HuH-7.5 (cell line): ENCODE measurements at regions not wholly inside any gene's neighbourhood (a gene's known extent, or its start where the extent isn't known, plus 50 kb on each side); places are given as distances from the start of the nearest gene placed in this dataset.
"Not testable (repeated sequence)": the region's sequence is repeated elsewhere in the genome, so short reads cannot be mapped to it uniquely, and the experiment has no call there.

Experiments used
- DNase-seq: peaks from one replicate; pipeline ENCODE4 v3.0.0; 2011; ENCODE audit warnings: low spot score

DNA sequence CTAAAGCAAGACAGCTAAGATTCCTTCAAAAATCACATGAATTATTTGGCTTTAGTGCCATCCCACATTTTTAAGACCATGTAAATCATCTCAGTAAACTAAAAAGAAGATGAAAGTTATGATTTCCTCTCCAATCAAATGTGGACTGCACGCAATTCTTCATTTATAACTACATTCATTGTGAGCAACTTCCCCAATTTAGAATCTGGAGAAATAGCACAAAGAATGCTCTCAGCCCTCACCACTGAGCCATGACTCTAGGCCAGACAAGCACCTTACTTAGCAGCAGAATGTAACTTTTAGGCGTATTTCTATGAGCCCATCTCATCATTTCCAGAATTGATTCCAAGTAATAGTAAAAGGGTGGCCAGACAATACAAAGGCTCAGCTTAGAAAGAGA, 616.6 kb downstream of the TLE1 start:
- no peak for DNase-seq

DNA sequence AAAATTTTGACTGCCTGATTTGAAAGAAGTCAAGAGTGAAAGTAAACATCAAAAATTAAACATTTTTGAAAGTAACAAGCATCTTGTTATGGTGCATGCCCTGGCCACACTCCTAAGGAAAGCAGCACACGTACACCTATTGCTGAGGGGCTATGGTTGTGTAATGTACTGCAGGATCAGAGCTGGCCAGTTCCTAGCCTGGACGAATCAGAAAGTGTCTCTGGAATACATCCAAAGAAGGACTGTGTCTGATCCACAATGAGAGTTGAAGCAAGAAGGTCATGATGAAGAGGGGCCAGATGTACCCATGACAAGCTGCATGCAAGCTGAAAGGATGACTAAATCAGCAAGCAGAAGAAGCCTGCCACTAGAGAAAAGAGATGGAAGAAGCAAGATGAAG, 618.2 kb downstream of the TLE1 start:
- no peak for DNase-seq

DNA sequence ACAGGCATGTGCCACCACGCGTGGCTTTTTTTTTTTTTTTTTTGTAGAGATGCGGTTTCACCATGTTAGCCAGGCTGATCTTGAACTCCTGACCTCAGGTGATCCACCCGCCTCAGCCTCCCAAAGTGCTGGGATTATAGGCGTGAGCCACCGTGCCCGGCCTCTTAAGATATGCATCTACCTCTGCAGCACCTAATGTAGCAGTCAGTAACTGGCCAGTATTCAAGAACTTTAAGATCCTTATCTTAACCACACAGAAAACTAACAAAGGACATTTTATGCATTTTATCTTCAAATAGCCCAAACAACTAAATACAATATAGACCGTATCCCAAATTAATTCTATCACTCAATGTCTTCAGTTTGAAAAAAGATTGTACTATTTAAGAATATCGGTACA, 618.7 kb downstream of the TLE1 start:
- no peak for DNase-seq

DNA sequence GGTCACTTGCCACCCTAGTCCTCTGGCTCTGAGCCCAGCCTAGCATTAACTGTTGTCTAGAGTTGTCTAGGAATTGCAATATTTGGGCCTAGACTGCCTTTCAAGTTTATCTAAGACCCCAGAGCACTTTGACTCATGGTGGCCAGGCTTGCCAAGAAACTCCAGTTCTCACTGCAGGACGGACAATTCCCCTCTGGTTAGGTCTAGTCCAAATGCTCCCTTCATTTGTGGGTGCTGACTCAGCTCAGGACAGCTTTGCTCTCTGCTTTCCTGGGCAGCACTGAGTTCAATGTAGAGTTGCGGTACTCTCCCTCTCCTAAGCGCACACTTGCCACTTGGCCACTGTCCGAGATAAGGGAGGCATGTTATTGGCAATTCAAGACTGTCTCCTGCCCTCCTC, 619.4 kb downstream of the TLE1 start:
- DNase-seq, result no peak

DNA sequence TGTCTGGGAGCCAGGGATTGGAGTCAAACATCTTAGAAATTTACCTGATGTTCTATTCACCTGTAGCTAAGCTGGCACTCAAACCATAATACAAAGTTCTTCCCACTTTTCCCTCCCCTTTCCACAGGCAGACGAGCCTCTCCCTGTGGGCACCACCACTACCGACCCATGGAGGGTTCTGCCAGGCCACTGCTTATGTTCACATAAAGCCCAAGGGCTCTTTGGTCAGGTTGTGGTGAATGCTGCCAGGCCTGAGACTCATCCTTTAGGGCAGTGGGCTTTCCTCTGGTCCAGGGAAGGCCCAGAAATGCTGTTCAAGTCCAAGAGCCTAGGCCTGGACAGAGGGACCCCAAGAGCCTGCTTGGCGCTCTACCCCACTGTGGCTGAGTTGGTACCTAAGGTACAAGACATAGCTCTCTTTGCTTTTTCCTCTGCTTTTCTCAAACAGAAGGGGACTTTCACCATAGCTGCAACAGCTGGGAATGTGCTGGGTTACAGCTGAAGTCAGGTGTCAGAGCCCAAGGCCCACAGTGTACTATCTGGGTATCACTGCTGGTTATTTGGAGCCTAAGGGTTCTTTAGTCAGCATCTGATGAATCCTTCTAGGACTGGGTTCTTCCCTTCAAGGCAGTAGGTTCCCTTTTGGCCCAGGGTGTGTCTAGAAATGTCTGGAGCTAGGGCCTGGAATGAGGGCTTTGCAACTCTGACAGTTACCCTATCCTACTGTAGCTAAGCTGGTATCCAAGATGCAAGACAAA, 620.1 kb downstream of the TLE1 start:
- no peak for DNase-seq

DNA sequence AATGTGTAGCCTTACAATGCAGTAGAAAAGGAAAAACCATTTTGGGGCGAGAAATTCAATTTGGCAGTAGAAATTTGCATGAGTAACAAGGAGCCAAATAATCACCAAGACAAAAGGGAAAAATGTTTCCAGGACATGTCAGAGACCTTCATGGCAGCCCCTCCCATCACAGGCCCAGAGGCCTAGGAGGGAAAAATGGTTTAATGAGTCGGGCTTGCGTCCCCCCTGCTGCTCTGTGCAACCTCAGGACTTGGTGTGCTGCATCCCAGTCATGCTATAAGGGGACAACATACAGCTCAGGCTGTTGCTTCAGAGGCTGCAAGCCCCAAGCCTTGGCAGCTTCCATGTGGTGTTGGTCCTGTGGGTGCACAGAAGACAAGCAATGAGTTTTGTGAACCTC, 626.4 kb downstream of the TLE1 start:
- not testable (repeated sequence) for DNase-seq

DNA sequence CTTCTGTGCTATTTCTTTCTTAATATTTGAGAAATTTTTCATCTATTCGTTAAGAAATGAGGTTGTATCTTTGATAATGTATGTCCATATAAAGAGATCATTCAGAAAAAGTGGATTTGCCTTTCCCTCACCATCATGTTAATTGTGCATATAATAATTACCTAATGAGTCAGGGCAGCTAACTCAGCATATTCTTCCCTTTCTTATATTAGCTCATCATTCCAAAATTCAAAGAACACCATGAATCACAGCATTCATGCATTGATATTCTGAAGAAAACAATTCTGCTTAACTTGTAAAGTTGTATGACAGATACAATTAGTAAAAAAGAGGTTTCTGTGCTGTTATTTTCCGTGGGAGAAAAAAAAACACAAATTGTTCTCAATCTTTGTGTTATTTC, 630.6 kb downstream of the TLE1 start:
- DNase-seq, result no peak

DNA sequence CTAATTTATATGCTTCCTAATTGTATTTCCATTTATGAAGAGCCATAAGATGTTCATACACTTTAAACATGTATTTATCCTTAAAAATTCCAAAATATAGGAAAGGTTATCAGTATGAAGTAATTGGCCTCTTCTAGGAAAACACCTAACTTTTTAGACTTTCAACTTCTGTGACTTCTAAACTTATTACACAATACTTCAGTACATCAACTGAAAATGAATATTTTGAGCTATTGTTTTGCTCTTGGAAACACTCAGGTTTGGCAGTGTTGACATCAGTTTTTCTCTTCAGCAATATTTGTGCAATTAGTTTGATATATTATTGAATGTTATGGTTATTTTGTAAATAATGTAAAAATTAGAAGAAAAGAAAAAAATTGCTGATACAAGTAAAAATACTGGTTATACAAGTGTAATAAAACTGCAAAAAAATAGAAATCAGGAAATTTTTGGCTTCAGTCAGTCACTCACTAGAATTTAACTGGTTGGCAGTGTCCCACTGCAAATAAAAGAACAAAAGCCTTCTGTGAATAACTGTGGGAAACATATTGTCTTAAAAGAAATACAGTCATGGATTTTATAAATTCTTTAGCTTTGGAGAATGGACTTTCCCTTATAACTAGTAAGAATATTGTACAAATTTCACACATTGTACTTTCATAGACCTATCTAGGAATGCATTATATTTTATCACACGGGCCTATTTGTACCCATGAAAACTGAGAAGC, 635.9 kb downstream of the TLE1 start:
- no peak for DNase-seq

DNA sequence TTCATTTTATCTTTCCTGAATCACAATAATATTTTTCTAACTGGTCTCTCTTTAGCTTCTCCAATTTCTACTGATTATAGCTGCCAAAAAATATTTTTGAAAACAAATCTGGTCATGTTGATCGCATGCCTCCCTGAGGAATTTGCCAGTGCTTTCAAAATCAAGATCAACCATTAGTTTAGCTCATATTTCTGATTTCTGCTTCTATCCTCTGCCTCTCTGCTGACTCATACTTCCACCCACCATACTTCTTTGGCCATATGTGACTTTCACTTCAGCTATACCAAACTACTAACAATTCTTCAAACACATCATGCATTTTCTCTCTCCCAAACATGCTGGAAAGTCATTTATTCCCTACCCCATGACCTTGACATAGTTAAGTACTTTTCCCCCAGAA, 636.5 kb downstream of the TLE1 start:
- no peak for DNase-seq

DNA sequence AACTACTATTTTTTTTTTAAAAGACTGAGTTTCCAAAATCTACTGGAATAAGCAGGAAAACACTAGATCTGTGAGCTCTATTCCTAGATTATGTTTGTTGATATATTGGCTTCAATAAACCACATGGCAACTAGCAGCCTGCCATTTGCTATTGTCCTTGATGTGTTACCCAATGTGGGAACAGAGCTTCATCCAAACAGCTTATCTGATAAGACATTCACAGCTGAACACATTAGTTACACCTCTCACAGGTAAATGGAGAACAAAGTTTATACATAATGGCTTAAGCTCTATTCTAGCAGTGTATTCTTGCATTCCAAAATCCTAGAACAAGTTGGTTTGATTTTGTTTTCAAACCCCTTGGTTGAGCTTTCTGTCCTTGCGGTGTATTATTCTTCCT, 642.1 kb downstream of the TLE1 start:
- no peak for DNase-seq

DNA sequence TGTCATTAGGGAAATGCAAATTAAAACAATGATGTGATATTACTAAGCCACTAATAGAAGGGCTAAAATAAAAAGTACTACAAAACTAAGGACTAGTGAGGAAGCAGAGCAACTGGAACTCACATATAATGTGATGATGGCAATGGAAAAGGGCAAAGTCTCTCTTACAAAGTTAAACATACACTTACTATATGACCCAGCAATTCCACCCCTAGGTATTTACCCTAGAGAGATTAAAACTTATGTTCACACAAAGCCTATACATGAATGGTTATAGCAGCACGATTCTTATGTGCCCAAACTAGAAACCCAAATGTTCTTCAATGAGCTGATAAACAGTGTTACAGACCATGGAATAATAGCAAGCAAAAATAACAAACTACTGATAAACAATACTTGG, 643.7 kb downstream of the TLE1 start:
- no peak for DNase-seq

DNA sequence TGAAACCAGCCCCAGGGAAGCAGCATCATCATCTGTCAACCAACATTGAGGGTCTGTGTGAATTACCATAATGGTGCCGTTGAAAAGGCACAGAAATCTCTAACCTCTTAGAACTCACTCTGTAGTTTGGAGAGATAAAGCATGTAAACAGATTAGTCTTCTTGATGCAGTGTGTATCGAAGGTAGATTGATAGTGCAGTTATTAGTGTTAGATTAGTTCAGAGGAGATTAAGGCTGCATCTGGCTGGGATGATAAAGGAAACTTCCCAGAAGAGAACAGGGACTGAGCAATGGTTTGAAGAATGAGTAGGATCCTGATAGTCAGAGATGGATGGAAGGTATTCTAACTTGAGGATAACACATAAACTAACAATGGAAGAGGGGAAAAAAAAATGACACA, 651.5 kb downstream of the TLE1 start:
- DNase-seq, result no peak

DNA sequence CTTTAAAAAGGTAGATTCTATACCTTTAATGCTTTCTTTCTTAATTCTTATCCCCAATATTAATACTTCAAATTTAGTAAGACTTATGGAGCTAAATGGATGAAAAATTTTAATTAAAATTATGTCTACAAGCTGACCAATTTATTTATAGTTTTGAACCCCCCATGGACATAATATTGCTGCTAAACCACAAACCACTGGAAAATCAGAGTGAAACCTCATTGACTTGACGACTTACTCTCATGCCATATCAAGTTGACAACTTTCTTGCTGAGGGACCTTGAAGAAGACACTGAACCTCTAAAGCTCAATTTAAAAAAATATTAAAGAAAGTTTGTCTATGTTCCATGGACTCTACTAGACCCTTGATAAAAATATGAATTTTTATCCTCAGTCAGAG, 653.7 kb downstream of the TLE1 start:
- no peak for DNase-seq

DNA sequence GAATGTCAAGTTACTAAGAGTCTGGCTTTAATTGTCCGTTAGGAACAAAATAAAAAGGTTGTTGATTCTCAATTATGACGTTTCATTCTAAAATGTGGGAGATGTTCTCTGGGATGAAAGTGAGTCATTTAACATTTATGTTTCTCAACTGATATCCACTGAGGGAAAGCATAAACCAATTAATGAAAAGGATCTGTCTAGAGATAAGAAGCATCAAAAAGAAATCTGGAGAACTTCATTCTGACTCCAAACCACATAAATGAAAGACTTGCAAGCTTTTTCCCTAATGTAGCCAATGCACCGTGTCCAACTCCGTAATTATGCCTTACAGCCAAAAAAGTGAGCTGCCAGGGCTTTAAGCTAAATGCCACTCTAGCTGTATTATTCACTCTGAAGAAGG, 654.2 kb downstream of the TLE1 start:
- no peak for DNase-seq

DNA sequence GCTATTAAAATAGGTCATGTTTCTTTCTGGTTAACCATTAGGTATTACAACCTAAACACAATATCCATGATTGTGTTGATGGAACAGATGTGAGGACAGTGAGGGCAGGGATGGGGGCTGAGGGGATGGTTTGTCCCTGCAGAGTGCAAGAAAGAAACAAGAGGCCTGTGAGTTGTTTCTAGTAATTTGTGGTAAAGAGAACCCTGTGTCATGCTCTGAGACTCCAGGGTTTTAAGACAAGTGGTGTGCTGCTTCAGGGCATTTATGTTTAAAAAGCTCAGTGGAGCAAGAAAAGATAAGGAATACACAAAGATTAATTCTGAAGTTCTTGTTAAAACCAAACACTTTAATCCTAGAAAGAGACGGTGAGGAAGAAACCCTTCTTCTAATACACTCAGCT, 656.5 kb downstream of the TLE1 start:
- no peak for DNase-seq

DNA sequence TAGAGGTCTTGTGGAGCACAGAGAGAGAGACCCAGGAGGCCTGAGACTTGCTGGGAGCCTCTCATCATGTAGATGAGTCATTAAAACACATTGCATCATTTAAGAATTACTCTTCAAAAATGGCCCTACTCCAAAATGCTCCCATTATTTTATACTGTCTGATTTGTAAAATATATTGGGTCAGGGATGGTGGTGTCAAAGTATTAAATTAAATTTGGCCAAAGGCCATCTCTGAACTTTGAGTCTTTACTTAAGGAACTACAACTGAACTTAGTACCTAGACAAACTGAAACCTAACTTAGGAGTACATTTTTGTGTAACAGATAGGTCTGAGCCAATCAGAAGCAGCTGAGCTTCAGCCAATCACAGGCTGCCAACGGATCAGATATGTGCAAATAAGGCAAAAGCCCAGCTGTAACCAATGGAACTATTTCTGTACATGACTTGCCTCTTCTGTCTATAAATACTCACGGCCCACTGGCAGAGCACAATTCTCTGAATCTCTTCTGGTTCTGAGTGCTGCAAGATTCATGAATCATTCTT, 657.2 kb downstream of the TLE1 start:
- no peak for DNase-seq

DNA sequence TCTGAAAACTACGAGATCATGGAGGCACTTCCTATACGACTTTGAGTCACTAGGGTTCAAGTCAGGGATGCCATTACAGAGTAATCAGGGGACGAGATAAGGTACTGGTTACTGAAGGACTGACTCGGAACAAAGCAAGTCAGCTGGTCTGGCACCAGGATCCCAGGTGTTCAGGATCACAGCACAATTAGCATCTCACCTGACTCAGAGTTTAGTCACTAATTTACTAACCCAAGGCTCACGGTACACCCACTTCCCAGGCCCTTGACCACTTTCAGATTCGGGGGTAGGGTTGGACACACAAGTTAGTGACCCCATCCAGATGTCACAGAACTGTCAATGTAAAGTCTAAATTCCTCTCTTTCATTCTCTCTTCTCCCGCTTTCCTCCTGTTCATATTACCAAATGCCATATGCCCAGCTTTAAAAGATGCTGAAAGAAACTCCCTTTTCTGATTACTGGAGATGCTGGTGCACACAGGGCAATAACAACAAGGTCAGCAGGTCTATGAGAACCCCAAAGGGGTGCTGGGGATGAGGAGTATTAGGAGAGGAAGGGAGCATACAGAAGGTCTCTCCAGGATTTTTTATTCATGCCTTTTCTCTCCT, 657.8 kb downstream of the TLE1 start:
- DNase-seq, result no peak

DNA sequence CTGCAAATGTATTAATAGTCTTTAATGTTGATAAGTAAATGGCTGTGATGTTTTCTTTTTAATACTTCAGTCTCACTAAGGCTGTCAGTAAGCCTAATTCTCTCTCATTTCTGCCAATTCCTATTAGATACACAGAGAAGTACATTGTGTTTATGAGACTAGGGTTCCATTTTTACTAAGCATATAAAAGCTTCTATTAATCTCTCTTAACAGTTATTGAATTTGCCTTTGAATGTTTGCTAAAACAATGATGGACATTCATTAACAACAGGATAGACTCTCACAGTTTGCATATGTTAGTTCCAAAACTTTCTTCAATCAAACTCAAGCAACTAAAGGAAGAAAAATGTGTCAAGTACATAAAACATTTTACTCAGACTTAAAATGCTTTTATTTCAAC, 659.3 kb downstream of the TLE1 start:
- no peak for DNase-seq

DNA sequence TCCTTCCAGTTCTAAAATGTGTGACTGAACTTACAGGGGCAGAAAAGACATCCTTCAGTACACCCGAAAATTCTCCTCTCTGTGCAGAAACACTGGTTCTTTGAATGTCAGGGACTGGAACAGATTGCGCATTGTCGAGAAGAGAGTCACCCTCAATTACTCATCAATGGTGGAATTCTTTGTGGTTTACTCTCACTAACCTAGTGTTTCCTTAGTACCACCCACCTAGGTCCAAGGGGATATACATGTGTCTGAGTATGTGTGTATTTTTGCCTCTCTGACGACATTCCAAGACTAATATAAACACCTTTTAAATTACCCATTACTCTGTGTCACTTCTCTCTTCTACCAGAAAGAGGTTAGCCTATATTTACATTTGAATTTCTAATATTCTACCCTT, 660.8 kb downstream of the TLE1 start:
- no peak for DNase-seq

DNA sequence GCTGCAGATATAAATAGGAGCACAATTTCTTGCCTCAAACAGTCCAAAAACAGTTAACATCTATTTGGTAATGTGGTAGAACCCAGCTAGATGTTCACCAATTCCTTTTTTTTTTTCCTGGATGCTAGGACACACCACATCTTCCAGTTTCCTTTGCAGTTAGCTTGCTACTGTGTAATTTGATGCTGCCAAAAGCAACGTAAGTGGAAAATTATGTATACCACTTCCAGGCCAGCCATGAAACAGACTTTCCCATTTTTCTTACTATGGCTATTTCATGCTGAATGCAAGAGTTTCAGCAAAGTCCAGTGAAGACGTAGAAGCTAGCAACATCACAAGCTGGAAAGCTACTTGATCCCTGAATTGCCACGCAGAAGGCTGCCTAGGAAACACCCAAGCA, 667.2 kb downstream of the TLE1 start:
- no peak for DNase-seq

DNA sequence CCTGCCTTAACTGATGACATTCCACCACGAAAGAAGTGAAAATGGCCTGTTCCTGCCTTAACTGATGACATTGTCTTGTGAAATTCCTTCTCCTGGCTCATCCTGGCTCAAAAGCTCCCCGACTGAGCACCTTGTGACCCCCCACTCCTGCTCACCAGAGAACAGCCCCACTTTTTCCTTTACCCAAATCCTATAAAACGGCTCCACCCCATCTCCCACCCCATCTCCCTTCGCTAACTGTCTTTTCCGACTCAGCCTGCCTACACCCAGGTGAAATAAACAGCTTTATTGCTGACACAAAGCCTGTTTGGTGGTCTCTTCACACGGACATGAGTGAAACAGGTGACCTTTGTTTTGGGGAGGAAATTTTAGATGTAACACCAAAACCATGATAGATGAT, 674.4 kb downstream of the TLE1 start:
- not testable (repeated sequence) for DNase-seq

DNA sequence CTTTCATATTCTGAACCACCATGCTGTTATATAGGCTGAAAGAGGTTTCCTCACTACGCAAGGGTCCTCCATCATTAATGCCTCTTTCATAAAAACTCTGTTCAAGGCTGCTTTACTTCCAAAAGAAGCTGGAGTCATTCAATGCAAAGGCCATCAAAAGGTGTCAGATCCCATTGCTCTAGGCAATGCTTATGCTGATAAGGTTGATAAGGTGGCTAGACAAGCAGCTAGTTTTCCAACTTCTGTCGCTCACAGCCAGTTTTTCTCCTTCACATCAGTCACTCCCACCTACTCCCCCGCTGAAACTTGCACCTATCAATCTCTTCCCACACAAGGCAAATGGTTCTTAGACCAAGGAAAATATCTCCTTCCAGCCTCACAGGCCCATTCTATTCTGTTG, 676.2 kb downstream of the TLE1 start:
- DNase-seq, result not testable (repeated sequence)

DNA sequence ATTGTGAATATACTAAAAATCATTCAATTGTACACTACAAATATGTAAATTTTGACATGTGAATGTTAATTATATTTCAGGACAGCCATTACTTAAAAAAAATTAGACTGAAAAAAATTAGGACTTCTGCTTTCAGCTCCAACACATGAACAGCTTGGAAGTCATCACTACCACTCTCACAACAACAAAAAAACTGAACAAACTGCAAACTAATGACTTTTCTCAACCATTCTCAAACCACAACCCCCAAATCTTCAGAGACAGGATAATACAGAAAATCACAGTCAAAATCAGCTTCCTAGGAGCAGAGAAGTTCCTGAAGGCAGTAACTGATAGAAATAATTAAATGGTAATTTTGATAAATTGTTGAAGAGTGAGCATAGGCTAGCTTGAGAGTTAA, 686.4 kb downstream of the TLE1 start:
- no peak for DNase-seq
